ENCODE measurements at regions not wholly inside any gene's neighbourhood (a gene's known extent, or its start where the extent isn't known, plus 50 kb on each side); places are given as distances from the start of the nearest gene placed in this dataset.

GRCh38 chr4:187724456-187724855, 271.1 kb upstream of the ZFP42 start:
- TF ChIP-seq, protein P1, sequence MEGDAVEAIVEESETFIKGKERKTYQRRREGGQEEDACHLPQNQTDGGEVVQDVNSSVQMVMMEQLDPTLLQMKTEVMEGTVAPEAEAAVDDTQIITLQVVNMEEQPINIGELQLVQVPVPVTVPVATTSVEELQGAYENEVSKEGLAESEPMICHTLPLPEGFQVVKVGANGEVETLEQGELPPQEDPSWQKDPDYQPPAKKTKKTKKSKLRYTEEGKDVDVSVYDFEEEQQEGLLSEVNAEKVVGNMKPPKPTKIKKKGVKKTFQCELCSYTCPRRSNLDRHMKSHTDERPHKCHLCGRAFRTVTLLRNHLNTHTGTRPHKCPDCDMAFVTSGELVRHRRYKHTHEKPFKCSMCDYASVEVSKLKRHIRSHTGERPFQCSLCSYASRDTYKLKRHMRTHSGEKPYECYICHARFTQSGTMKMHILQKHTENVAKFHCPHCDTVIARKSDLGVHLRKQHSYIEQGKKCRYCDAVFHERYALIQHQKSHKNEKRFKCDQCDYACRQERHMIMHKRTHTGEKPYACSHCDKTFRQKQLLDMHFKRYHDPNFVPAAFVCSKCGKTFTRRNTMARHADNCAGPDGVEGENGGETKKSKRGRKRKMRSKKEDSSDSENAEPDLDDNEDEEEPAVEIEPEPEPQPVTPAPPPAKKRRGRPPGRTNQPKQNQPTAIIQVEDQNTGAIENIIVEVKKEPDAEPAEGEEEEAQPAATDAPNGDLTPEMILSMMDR (conservative IDR thresholded peaks at IDR 0.05 in 1 of 2, IDR thresholded peaks at IDR 0.05 in 1 of 2; ENCODE audit: extremely low read depth in 1 of 2, insufficient read depth in 1 of 2, low read depth in 1 of 2, low read length in 2 of 2): no peak
- no peak for TF ChIP-seq EZH2 (IDR thresholded peaks at IDR 0.05; ENCODE audit: borderline replicate concordance, low read length)

Data from mammary epithelial cell (primary cell).